Thoracic aorta (tissue), 2 donors: ENCODE measurements at regions not wholly inside any gene's neighbourhood (a gene's known extent, or its start where the extent isn't known, plus 50 kb on each side); places are given as distances from the start of the nearest gene placed in this dataset.

Experiments used
- ATAC-seq: fragments of 150-250 bp; one replicate; pipeline ENCODE4 v1.8.0; 2017; ENCODE audit warnings: low read depth; ENCODE audit not compliant: insufficient number of reproducible peaks, low FRiP score
- DNase-seq: peaks from one replicate; pipeline ENCODE4 v3.0.0-alpha.2; 2020; ENCODE audit warnings: low spot score
- H3K27ac ChIP-seq, 2 donors: fragments of 200-600 bp; sonication (generic); 1 replicate in 1 of 2; 2 replicates in 1 of 2; pipeline ENCODE4 v1.5.1; 2016; ENCODE audit warnings: mild to moderate bottlenecking in 2 of 2, moderate library complexity in 2 of 2
- H3K27me3 ChIP-seq: fragments of 200-600 bp; sonication (generic); replicated peaks from 2 replicates; pipeline ENCODE4 v1.6.0; 2016; ENCODE audit warnings: mild to moderate bottlenecking; ENCODE audit not compliant: insufficient read depth
- H3K36me3 ChIP-seq: fragments of 200-600 bp; sonication (generic); one replicate; pipeline ENCODE4 v1.5.1; 2016
- H3K4me1 ChIP-seq, 2 donors: fragments of 200-600 bp; sonication (generic); 1 replicate in 1 of 2; 2 replicates in 1 of 2; pipeline versions ENCODE4 v1.5.1 to v1.6.0; 2016; ENCODE audit warnings: low read depth in 2 of 2, mild to moderate bottlenecking in 1 of 2; ENCODE audit not compliant: control insufficient read depth in 1 of 2
- H3K4me3 ChIP-seq: fragments of 200-600 bp; sonication (generic); 2 replicates; pipeline ENCODE4 v1.5.1; 2016; ENCODE audit warnings: mild to moderate bottlenecking
- H3K9me3 ChIP-seq: fragments of 200-600 bp; sonication (generic); 2 replicates; pipeline ENCODE4 v1.5.1; 2016
- TF ChIP-seq, protein P1 (sequence below): fragments of 200-600 bp; sonication (generic); IDR thresholded peaks from one replicate; pipeline ENCODE4 v1.5.1; 2019; ENCODE audit warnings: antibody characterized with exemption

DNA sequence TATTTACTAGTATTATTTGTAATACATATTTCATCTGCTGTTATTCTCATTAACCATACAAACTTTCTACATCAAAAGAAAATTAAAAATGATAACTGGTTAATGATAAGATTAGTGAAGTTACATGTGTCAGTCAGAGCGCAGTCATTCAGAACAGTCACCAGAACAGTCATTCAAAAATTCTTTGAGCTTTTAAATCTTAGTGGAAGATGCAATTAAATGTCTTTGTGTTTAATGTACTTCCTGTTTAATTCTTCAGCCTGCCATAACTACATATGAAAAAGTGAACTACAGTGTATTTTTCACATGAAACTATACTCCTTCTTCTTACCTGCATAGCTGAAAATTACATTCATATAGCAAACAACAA, 179.7 kb upstream of the NDST4 start:
- Histone ChIP-seq H3K36me3 (no peaks in the 10 kb centered on the region), H3K9me3 (no peaks in the 10 kb centered on the region), H3K4me3 (no peak overlapping the region), H3K4me1 (no peaks in the 10 kb centered on the region), H3K27ac (no peak overlapping the region), H3K27me3 (no peaks in the 10 kb centered on the region)
- TF ChIP-seq, protein P1, sequence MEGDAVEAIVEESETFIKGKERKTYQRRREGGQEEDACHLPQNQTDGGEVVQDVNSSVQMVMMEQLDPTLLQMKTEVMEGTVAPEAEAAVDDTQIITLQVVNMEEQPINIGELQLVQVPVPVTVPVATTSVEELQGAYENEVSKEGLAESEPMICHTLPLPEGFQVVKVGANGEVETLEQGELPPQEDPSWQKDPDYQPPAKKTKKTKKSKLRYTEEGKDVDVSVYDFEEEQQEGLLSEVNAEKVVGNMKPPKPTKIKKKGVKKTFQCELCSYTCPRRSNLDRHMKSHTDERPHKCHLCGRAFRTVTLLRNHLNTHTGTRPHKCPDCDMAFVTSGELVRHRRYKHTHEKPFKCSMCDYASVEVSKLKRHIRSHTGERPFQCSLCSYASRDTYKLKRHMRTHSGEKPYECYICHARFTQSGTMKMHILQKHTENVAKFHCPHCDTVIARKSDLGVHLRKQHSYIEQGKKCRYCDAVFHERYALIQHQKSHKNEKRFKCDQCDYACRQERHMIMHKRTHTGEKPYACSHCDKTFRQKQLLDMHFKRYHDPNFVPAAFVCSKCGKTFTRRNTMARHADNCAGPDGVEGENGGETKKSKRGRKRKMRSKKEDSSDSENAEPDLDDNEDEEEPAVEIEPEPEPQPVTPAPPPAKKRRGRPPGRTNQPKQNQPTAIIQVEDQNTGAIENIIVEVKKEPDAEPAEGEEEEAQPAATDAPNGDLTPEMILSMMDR: no peak
- ATAC-seq (no peak), DNase-seq (no peak)

DNA sequence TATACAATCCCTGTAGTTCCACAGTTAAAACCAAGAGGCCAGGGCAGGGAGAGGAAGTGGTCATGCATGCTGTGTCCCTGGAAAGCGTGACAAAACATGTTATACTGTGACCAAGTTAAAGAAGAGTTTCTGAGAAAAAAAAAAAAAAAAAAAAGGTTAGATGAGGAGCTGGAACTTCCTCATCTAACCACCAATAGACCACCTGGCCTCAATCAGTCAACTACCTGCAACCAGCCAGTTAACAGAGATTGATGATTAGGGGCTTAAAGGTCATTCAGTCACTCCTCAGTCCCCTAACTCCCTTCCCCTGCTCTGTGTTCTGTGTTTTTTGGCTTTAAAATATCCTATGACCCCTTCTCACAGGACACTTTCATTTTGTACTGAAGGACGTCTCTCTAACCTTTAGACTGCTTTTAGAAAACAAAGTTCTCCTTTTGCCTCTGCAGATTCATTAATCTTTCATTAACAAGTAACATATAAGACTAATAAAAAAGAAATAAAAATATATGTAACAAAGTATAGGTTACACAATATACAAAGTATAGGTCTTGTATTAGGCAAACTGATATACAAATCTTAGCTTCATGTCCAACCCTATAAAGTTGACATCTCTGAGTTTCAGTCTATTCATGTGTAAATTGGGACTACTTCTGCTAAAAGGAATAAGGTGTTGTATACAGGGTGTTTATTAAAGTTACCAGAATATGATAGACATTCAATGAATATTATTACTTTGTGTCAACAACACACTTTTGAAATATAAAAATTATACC, 179.1 kb upstream of the NDST4 start:
- TF ChIP-seq, protein P1: no peak
- H3K27me3 ChIP-seq: no peaks in the 10 kb centered on the region
- ATAC-seq: no peak
- H3K4me3 ChIP-seq: no peak overlapping the region
- no peaks in the 10 kb centered on the region for H3K36me3 ChIP-seq
- no peaks in the 10 kb centered on the region for H3K4me1 ChIP-seq
- no peak for DNase-seq
- H3K27ac ChIP-seq: no peak overlapping the region
- no peaks in the 10 kb centered on the region for H3K9me3 ChIP-seq

DNA sequence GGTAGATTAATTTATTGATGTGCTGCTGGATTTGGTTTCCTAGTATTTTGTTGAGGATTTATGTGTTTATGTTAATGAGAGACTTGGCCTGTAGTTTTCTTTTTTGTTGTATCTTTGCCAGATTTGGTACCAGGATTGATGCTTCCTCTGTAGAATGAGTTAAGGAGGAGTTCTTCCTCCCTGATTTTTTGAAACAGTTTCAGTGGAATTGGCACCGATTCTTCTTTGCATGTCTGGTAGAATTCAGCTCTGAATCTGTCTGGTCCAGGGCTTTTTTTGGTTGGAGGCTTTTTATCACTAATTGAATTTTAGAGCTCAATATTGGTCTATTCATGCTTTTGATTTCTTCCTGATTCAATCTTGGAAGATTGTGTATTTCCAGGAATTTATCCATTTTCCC, 174.0 kb upstream of the NDST4 start:
- DNase-seq: no peak
- ATAC-seq: no peak
- H3K27me3 ChIP-seq: no peaks in the 10 kb centered on the region
- H3K36me3 ChIP-seq: no peaks in the 10 kb centered on the region
- no peaks in the 10 kb centered on the region for H3K4me1 ChIP-seq
- H3K27ac ChIP-seq: no peak overlapping the region
- no peaks in the 10 kb centered on the region for H3K9me3 ChIP-seq
- TF ChIP-seq, protein P1: no peak
- H3K4me3 ChIP-seq: no peak overlapping the region

DNA sequence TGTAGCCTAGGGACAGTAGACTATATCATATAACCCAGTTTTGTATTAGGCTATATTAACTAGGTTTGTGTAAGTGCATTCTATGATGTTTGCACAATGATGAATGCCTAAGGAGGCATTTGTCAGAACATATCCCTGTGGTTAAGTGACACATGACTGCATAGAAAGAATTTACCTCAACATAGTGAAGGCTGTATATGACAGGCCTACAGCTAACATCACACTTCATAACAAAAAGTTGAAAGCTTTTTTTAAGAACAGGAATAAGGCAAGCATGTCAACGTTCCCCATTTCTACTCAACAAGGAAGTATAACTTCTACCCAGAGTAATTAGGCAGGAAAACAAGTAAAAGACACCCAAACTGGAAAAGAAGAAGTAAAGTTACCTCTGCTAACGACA, 165.9 kb upstream of the NDST4 start:
- Histone ChIP-seq H3K27ac (no peak overlapping the region), H3K4me3 (no peak overlapping the region), H3K4me1 (no peaks in the 10 kb centered on the region), H3K9me3 (no peaks in the 10 kb centered on the region), H3K36me3 (no peaks in the 10 kb centered on the region), H3K27me3 (no peaks in the 10 kb centered on the region)
- TF ChIP-seq, protein P1: no peak
- no peak for DNase-seq
- ATAC-seq: no peak

DNA sequence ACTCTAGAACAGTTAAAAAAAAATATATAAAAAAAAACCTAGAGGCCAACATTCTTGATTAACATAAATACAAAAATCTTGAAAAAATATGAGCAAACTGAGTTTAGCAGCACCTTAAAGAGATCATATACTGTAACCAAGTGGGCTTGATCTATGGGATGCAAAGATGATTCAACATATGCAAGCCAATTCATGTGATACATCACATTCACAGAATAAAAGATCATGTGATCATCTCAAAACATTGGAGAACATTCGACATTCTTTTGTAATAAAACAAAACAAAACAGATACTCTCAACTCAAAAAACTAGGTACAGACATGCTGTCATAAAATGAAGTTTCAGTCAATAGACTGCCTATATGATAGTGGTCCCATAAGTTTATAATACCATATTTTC, 165.4 kb upstream of the NDST4 start:
- no peaks in the 10 kb centered on the region for H3K4me1 ChIP-seq
- DNase-seq (no peak), ATAC-seq (no peak)
- H3K27ac ChIP-seq: no peak overlapping the region
- H3K27me3 ChIP-seq: no peaks in the 10 kb centered on the region
- H3K9me3 ChIP-seq: no peaks in the 10 kb centered on the region
- TF ChIP-seq, protein P1: no peak
- no peak overlapping the region for H3K4me3 ChIP-seq
- no peaks in the 10 kb centered on the region for H3K36me3 ChIP-seq
